ENCODE measurements at regions not wholly inside any gene's neighbourhood (a gene's known extent, or its start where the extent isn't known, plus 50 kb on each side); places are given as distances from the start of the nearest gene placed in this dataset.

GRCh38 chr3:95887114-95887513 lies 927.3 kb upstream of the EPHA6 start:
- H4K20me1 ChIP-seq (ENCODE audit: insufficient read depth, poor library complexity, severe bottlenecking): no peaks in the 10 kb centered on the region
- H3K9me2 ChIP-seq (replicated peaks; ENCODE audit: insufficient read depth): no peaks in the 10 kb centered on the region
- no peaks in the 10 kb centered on the region for H3K79me2 ChIP-seq
- no peak overlapping the region for H3K4me3 ChIP-seq
- H2AFZ ChIP-seq: no peak overlapping the region
- H3K9me3 ChIP-seq (ENCODE audit: low read depth): no peaks in the 10 kb centered on the region
- H3K4me2 ChIP-seq: no peak overlapping the region
- TF ChIP-seq EZH2 (IDR thresholded peaks at IDR 0.05; ENCODE audit: borderline replicate concordance) (no peak), EZH2phosphoT487 (IDR thresholded peaks at IDR 0.05; ENCODE audit: low read depth, severe bottlenecking, unreplicated experiment) (no peak), CTCF (IDR thresholded peaks at IDR 0.05; ENCODE audit: poor library complexity) (no peak)
- 74% methylated on average over 2 of the region's 2 CpGs for WGBS (ENCODE audit: low lambda C conversion rate, missing lambda C conversion rate)
- H3K36me3 ChIP-seq (replicated peaks; ENCODE audit: insufficient read depth, low read depth): no peaks in the 10 kb centered on the region
- H3K4me1 ChIP-seq (ENCODE audit: insufficient read depth): no peaks in the 10 kb centered on the region
- H3K27ac ChIP-seq: no peak overlapping the region
- DNase-seq (ENCODE audit: low spot score): no peak
- H3K27me3 ChIP-seq: no peaks in the 10 kb centered on the region

GRCh38 chr3:95894820-95895219 lies 919.6 kb upstream of the EPHA6 start:
- WGBS (ENCODE audit: low lambda C conversion rate, missing lambda C conversion rate): 88% methylated on average over 2 of the region's 2 CpGs
- H3K36me3 ChIP-seq (replicated peaks; ENCODE audit: insufficient read depth, low read depth): no peaks in the 10 kb centered on the region
- H2AFZ ChIP-seq: no peak overlapping the region
- no peak for DNase-seq (ENCODE audit: low spot score)
- TF ChIP-seq EZH2phosphoT487 (IDR thresholded peaks at IDR 0.05; ENCODE audit: low read depth, severe bottlenecking, unreplicated experiment) (no peak), EZH2 (IDR thresholded peaks at IDR 0.05; ENCODE audit: borderline replicate concordance) (no peak), CTCF (IDR thresholded peaks at IDR 0.05; ENCODE audit: poor library complexity) (no peak)
- no peaks in the 10 kb centered on the region for H4K20me1 ChIP-seq (ENCODE audit: insufficient read depth, poor library complexity, severe bottlenecking)
- H3K27ac ChIP-seq: no peak overlapping the region
- no peak overlapping the region for H3K4me3 ChIP-seq
- H3K9me2 ChIP-seq (replicated peaks; ENCODE audit: insufficient read depth): no peaks in the 10 kb centered on the region
- H3K4me2 ChIP-seq: no peak overlapping the region
- H3K27me3 ChIP-seq: no peaks in the 10 kb centered on the region
- H3K79me2 ChIP-seq: no peaks in the 10 kb centered on the region
- no peaks in the 10 kb centered on the region for H3K9me3 ChIP-seq (ENCODE audit: low read depth)
- no peaks in the 10 kb centered on the region for H3K4me1 ChIP-seq (ENCODE audit: insufficient read depth)

GRCh38 chr3:95899494-95899893 lies 914.9 kb upstream of the EPHA6 start:
- Histone ChIP-seq H3K9me2 (replicated peaks; ENCODE audit: insufficient read depth) (no peaks in the 10 kb centered on the region), H4K20me1 (ENCODE audit: insufficient read depth, poor library complexity, severe bottlenecking) (no peaks in the 10 kb centered on the region), H3K27me3 (no peaks in the 10 kb centered on the region), H3K4me2 (no peak overlapping the region), H2AFZ (no peak overlapping the region), H3K9me3 (ENCODE audit: low read depth) (no peaks in the 10 kb centered on the region), H3K27ac (no peak overlapping the region), H3K4me1 (ENCODE audit: insufficient read depth) (no peaks in the 10 kb centered on the region), H3K4me3 (no peak overlapping the region), H3K79me2 (no peaks in the 10 kb centered on the region), H3K36me3 (replicated peaks; ENCODE audit: insufficient read depth, low read depth) (no peaks in the 10 kb centered on the region)
- 49% methylated on average over 2 of the region's 2 CpGs for WGBS (ENCODE audit: low lambda C conversion rate, missing lambda C conversion rate)
- TF ChIP-seq CTCF (IDR thresholded peaks at IDR 0.05; ENCODE audit: poor library complexity) (no peak), EZH2phosphoT487 (IDR thresholded peaks at IDR 0.05; ENCODE audit: low read depth, severe bottlenecking, unreplicated experiment) (no peak), EZH2 (IDR thresholded peaks at IDR 0.05; ENCODE audit: borderline replicate concordance) (no peak)
- DNase-seq (ENCODE audit: low spot score): no peak

- Histone ChIP-seq H3K4me3 (no peak overlapping the region), H3K36me3 (replicated peaks; ENCODE audit: insufficient read depth, low read depth) (no peaks in the 10 kb centered on the region), H3K9me2 (replicated peaks; ENCODE audit: insufficient read depth) (no peaks in the 10 kb centered on the region), H3K27me3 (no peaks in the 10 kb centered on the region), H3K79me2 (no peaks in the 10 kb centered on the region), H2AFZ (no peak overlapping the region), H3K9me3 (ENCODE audit: low read depth) (no peaks in the 10 kb centered on the region), H4K20me1 (ENCODE audit: insufficient read depth, poor library complexity, severe bottlenecking) (no peaks in the 10 kb centered on the region), H3K4me1 (ENCODE audit: insufficient read depth) (no peaks in the 10 kb centered on the region), H3K27ac (no peak overlapping the region), H3K4me2 (no peak overlapping the region)
- TF ChIP-seq CTCF (IDR thresholded peaks at IDR 0.05; ENCODE audit: poor library complexity): no peak
- TF ChIP-seq EZH2phosphoT487 (IDR thresholded peaks at IDR 0.05; ENCODE audit: low read depth, severe bottlenecking, unreplicated experiment): no peak
- TF ChIP-seq EZH2 (IDR thresholded peaks at IDR 0.05; ENCODE audit: borderline replicate concordance): no peak
- no peak for DNase-seq (ENCODE audit: low spot score)
- WGBS (ENCODE audit: low lambda C conversion rate, missing lambda C conversion rate): 79% methylated on average over 2 of the region's 2 CpGs
Measured at GRCh38 chr3:95899911-95900310, 914.5 kb upstream of the EPHA6 start.
